ENCODE measurements at regions not wholly inside any gene's neighbourhood (a gene's known extent, or its start where the extent isn't known, plus 50 kb on each side); places are given as distances from the start of the nearest gene placed in this dataset.

- TF ChIP-seq CTCF (IDR thresholded peaks at IDR 0.05) (no peak), POLR2A (IDR thresholded peaks at IDR 0.05) (no peak), POLR2AphosphoS5 (IDR thresholded peaks at IDR 0.05) (no peak)
These were observed 309.7 kb downstream of the MYCN start for GRCh38 chr2:16250056-16250425.
